ENCODE measurements at regions not wholly inside any gene's neighbourhood (a gene's known extent, or its start where the extent isn't known, plus 50 kb on each side); places are given as distances from the start of the nearest gene placed in this dataset.

GRCh38 chr17:73782641-73783381 is 138.6 kb upstream of the SDK2 start:
- no peak for DNase-seq (ENCODE audit: low spot score)
- no peak for TF ChIP-seq CTCF (IDR thresholded peaks at IDR 0.05; ENCODE audit: extremely low read depth, missing control alignments)

GRCh38 chr17:73783382-73783766 is 139.1 kb upstream of the SDK2 start:
- DNase-seq (ENCODE audit: low spot score): no peak
- TF ChIP-seq CTCF (IDR thresholded peaks at IDR 0.05; ENCODE audit: extremely low read depth, missing control alignments): no peak

GRCh38 chr17:73783945-73784603 is 139.8 kb upstream of the SDK2 start:
- no peak for TF ChIP-seq CTCF (IDR thresholded peaks at IDR 0.05; ENCODE audit: extremely low read depth, missing control alignments)
- no peak for DNase-seq (ENCODE audit: low spot score)

- no peak for DNase-seq (ENCODE audit: low spot score)
- TF ChIP-seq CTCF (IDR thresholded peaks at IDR 0.05; ENCODE audit: extremely low read depth, missing control alignments): no peak
These were observed 141.3 kb upstream of the SDK2 start for GRCh38 chr17:73785496-73785895.

- TF ChIP-seq CTCF (IDR thresholded peaks at IDR 0.05; ENCODE audit: extremely low read depth, missing control alignments): no peak
- DNase-seq (ENCODE audit: low spot score): no peak
These were observed 141.9 kb upstream of the SDK2 start for GRCh38 chr17:73785958-73786743.

- TF ChIP-seq CTCF (IDR thresholded peaks at IDR 0.05; ENCODE audit: extremely low read depth, missing control alignments): no peak
These were observed 143.1 kb upstream of the SDK2 start for GRCh38 chr17:73787076-73788059.

More at GRCh38 chr17:73787076-73788059, 143.1 kb upstream of the SDK2 start:
- DNase-seq (ENCODE audit: low spot score): no peak

All from GM20000 (cell line).